HG03520 (cell line): ENCODE measurements at regions not wholly inside any gene's neighbourhood (a gene's known extent, or its start where the extent isn't known, plus 50 kb on each side); places are given as distances from the start of the nearest gene placed in this dataset.

Source experiments
- ATAC-seq: cut with Tn5 transposase; IDR thresholded peaks from one replicate; pipeline ENCODE4 v1.9.1; 2021; ENCODE audit warnings: mild to moderate bottlenecking, moderate library complexity; ENCODE audit not compliant: unreplicated experiment

GRCh38 chr18:51687845-51688585 is 490.5 kb upstream of the MEX3C start:
- no peak for ATAC-seq

GRCh38 chr18:51692612-51693011 is 495.1 kb upstream of the MEX3C start:
- no peak for ATAC-seq

GRCh38 chr18:51711298-51711889 is 513.9 kb upstream of the MEX3C start:
- peak; percentile 91 for ATAC-seq

GRCh38 chr18:51712821-51713220 is 515.3 kb upstream of the MEX3C start:
- ATAC-seq: no peak

- ATAC-seq: no peak
Observed at GRCh38 chr18:51716277-51716676, 518.8 kb upstream of the MEX3C start.

- ATAC-seq: no peak
Observed at GRCh38 chr18:51721388-51721787, 523.9 kb upstream of the MEX3C start.

- no peak for ATAC-seq
Observed at GRCh38 chr18:51721996-51722395, 524.5 kb upstream of the MEX3C start.

GRCh38 chr18:51724790-51725721 is 527.6 kb upstream of the MEX3C start:
- no peak for ATAC-seq

GRCh38 chr18:51726614-51727013 is 529.1 kb upstream of the MEX3C start:
- ATAC-seq: no peak

- no peak for ATAC-seq
Observed at GRCh38 chr18:51727780-51728179, 530.3 kb upstream of the MEX3C start.

GRCh38 chr18:51731070-51731469 is 533.6 kb upstream of the MEX3C start:
- no peak for ATAC-seq

- no peak for ATAC-seq
Observed at GRCh38 chr18:51734576-51734975, 537.1 kb upstream of the MEX3C start.

GRCh38 chr18:51739044-51739666 is 541.7 kb upstream of the MEX3C start:
- ATAC-seq: peak; percentile 65

- ATAC-seq: no peak
Observed at GRCh38 chr18:51751901-51752300, 554.4 kb upstream of the MEX3C start.

- no peak for ATAC-seq
Observed at GRCh38 chr18:51753365-51754057, 556.0 kb upstream of the MEX3C start.

- ATAC-seq: no peak
Observed at GRCh38 chr18:51754566-51754965, 557.1 kb upstream of the MEX3C start.

GRCh38 chr18:51757255-51757924 is 559.9 kb upstream of the MEX3C start:
- ATAC-seq: no peak

- ATAC-seq: no peak
Observed at GRCh38 chr18:51762373-51762772, 564.9 kb upstream of the MEX3C start.

GRCh38 chr18:51765606-51766360 is 568.3 kb upstream of the MEX3C start:
- ATAC-seq: no peak
